ENCODE measurements at regions not wholly inside any gene's neighbourhood (a gene's known extent, or its start where the extent isn't known, plus 50 kb on each side); places are given as distances from the start of the nearest gene placed in this dataset.

DNA sequence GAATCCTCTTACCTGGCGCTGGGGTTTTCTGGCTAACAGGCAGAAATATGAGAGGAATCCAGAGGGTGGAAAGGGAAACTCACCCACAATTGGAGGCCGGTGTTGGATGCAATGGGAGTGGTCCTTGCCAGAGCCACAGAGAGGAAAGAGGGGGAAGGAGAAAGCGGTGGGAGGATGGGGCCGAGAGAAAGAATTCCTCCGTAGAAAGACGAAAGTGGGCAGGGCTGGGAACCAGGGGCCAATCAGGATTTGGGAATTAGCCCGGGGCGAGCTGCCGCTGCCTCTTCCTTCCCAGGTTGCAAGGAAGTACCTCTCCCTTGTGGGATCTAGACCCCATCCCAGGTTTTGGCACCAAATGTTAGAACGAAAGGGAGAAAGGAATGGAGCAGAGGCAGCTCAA, 83.1 kb upstream of the SPIN4 start:
- Histone ChIP-seq H3K36me3 (ENCODE audit: insufficient read depth, low read length) (peaks cover 8% of the 10 kb centered on the region; the same call in 1 of the 2 replicates), H3K4me1 (ENCODE audit: insufficient read depth, low read length) (no peaks in the 10 kb centered on the region), H3K79me2 (ENCODE audit: insufficient read depth, low read length) (no peaks in the 10 kb centered on the region), H4K20me1 (ENCODE audit: insufficient read depth, low read length) (no peaks in the 10 kb centered on the region), H3K9me3 (ENCODE audit: insufficient read depth, low read length, severe bottlenecking) (no peaks in the 10 kb centered on the region), H3K4me2 (ENCODE audit: insufficient read depth, low read length) (no peak overlapping the region), H2AFZ (ENCODE audit: low read depth, low read length) (no peak overlapping the region), H3K9ac (ENCODE audit: low read depth, low read length) (no peak overlapping the region), H3K27me3 (ENCODE audit: insufficient read depth, low read length, poor library complexity) (no peaks in the 10 kb centered on the region), H3K4me3 (ENCODE audit: low read depth in 1 of 2, low read length in 2 of 2) (no peak overlapping the region), H3K27ac (ENCODE audit: low read length) (no peak overlapping the region)
- no peak for ATAC-seq (ENCODE audit: insufficient read depth, low read depth)
- DNase-seq: no peak
- TF ChIP-seq, protein P1, sequence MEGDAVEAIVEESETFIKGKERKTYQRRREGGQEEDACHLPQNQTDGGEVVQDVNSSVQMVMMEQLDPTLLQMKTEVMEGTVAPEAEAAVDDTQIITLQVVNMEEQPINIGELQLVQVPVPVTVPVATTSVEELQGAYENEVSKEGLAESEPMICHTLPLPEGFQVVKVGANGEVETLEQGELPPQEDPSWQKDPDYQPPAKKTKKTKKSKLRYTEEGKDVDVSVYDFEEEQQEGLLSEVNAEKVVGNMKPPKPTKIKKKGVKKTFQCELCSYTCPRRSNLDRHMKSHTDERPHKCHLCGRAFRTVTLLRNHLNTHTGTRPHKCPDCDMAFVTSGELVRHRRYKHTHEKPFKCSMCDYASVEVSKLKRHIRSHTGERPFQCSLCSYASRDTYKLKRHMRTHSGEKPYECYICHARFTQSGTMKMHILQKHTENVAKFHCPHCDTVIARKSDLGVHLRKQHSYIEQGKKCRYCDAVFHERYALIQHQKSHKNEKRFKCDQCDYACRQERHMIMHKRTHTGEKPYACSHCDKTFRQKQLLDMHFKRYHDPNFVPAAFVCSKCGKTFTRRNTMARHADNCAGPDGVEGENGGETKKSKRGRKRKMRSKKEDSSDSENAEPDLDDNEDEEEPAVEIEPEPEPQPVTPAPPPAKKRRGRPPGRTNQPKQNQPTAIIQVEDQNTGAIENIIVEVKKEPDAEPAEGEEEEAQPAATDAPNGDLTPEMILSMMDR (IDR thresholded peaks at IDR 0.05; ENCODE audit: borderline replicate concordance, extremely low read depth, low read length, poor library complexity, severe bottlenecking): no peak
- no peak for TF ChIP-seq EZH2 (IDR thresholded peaks at IDR 0.05; ENCODE audit: borderline replicate concordance, low read depth, low read length, severe bottlenecking)

DNA sequence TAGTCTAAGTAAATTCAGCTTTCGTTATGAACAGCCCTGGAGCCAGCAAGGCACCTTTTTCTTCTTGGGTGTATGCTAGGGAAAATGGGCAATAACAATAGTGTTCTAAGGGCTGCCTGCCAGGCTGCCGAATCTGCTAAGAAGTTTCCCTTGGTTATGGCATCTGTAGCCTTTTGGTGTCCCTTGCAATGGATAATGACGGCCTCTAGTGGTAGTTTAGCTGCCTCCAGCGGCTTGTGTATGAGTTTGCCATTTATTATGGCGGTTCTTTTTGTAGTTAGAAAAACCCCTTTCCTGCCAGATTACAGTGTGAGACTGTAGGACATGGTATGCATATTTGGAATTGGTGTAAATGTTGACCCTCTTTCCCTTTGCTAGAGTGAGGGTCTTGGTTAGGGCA, 78.9 kb upstream of the SPIN4 start:
- DNase-seq: no peak

DNA sequence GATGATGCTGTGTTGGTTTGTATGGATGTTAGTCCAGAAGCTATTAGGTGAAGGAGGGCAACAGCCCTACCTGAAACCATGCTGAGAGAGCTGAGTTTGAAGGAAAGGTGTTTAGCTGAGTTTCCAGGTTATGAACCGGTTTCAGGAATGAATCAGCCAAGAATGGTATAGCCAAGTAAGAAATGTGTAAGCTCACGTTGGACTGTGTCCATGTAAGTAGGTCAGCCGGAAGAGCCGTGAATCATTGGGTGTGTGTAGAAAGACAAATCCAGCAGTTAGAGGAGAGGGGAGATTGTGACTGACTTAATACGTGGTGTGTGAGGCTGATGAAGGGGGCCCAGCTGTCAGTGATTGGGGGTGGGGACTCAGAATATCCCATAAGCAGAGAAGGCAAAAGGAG, 77.2 kb upstream of the SPIN4 start:
- Histone ChIP-seq H4K20me1 (ENCODE audit: insufficient read depth, low read length) (no peaks in the 10 kb centered on the region), H3K36me3 (ENCODE audit: insufficient read depth, low read length) (peaks cover 19% of the 10 kb centered on the region; the same call in 1 of the 2 replicates), H3K4me3 (ENCODE audit: low read depth in 1 of 2, low read length in 2 of 2) (no peak overlapping the region), H2AFZ (ENCODE audit: low read depth, low read length) (no peak overlapping the region), H3K79me2 (ENCODE audit: insufficient read depth, low read length) (no peaks in the 10 kb centered on the region), H3K9ac (ENCODE audit: low read depth, low read length) (no peak overlapping the region), H3K4me1 (ENCODE audit: insufficient read depth, low read length) (no peaks in the 10 kb centered on the region), H3K27ac (ENCODE audit: low read length) (no peak overlapping the region), H3K9me3 (ENCODE audit: insufficient read depth, low read length, severe bottlenecking) (no peaks in the 10 kb centered on the region), H3K4me2 (ENCODE audit: insufficient read depth, low read length) (no peak overlapping the region), H3K27me3 (ENCODE audit: insufficient read depth, low read length, poor library complexity) (no peaks in the 10 kb centered on the region)
- DNase-seq (no peak), ATAC-seq (ENCODE audit: insufficient read depth, low read depth) (no peak)
- TF ChIP-seq, protein P1 (IDR thresholded peaks at IDR 0.05; ENCODE audit: borderline replicate concordance, extremely low read depth, low read length, poor library complexity, severe bottlenecking): no peak
- TF ChIP-seq EZH2 (IDR thresholded peaks at IDR 0.05; ENCODE audit: borderline replicate concordance, low read depth, low read length, severe bottlenecking): no peak

More for the DNA sequence above, 78.9 kb upstream of the SPIN4 start:
- no peak for ATAC-seq (ENCODE audit: insufficient read depth, low read depth)
- Histone ChIP-seq H3K9me3 (ENCODE audit: insufficient read depth, low read length, severe bottlenecking) (no peaks in the 10 kb centered on the region), H3K4me2 (ENCODE audit: insufficient read depth, low read length) (no peak overlapping the region), H3K79me2 (ENCODE audit: insufficient read depth, low read length) (no peaks in the 10 kb centered on the region), H3K4me1 (ENCODE audit: insufficient read depth, low read length) (no peaks in the 10 kb centered on the region), H3K27ac (ENCODE audit: low read length) (no peak overlapping the region), H3K9ac (ENCODE audit: low read depth, low read length) (no peak overlapping the region), H2AFZ (ENCODE audit: low read depth, low read length) (no peak overlapping the region), H3K27me3 (ENCODE audit: insufficient read depth, low read length, poor library complexity) (no peaks in the 10 kb centered on the region), H3K36me3 (ENCODE audit: insufficient read depth, low read length) (peaks cover 19% of the 10 kb centered on the region; the same call in 1 of the 2 replicates), H4K20me1 (ENCODE audit: insufficient read depth, low read length) (no peaks in the 10 kb centered on the region), H3K4me3 (ENCODE audit: low read depth in 1 of 2, low read length in 2 of 2) (no peak overlapping the region)
- TF ChIP-seq, protein P1 (IDR thresholded peaks at IDR 0.05; ENCODE audit: borderline replicate concordance, extremely low read depth, low read length, poor library complexity, severe bottlenecking): no peak
- no peak for TF ChIP-seq EZH2 (IDR thresholded peaks at IDR 0.05; ENCODE audit: borderline replicate concordance, low read depth, low read length, severe bottlenecking)

DNA sequence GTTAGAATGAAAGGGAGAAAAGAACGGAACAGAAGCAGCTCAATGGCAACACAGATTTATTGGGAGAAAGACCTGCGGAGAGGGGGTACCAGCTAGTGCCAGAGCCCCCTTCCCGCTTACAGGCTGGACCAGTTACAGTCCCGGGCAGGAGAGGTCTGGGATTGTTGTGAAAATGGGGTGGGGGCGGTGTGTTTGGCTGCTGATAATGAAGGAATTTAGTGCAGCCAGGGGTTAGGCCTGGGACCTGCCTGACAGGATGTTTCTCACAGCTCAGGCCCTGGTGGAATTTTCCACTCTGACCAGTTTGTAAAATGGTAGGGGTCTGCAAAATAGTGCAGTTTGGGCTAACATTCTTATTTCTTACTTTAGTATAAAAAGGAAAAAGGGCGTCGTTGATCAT, 75.4 kb upstream of the SPIN4 start:
- no peak overlapping the region for H2AFZ ChIP-seq (ENCODE audit: low read depth, low read length)
- H3K4me2 ChIP-seq (ENCODE audit: insufficient read depth, low read length): no peak overlapping the region
- H3K27ac ChIP-seq (ENCODE audit: low read length): no peak overlapping the region
- H3K4me3 ChIP-seq (ENCODE audit: low read depth in 1 of 2, low read length in 2 of 2): no peak overlapping the region
- H3K79me2 ChIP-seq (ENCODE audit: insufficient read depth, low read length): no peaks in the 10 kb centered on the region
- ATAC-seq (ENCODE audit: insufficient read depth, low read depth): no peak
- no peaks in the 10 kb centered on the region for H3K27me3 ChIP-seq (ENCODE audit: insufficient read depth, low read length, poor library complexity)
- peaks cover 19% of the 10 kb centered on the region; the same call in 1 of the 2 replicates for H3K36me3 ChIP-seq (ENCODE audit: insufficient read depth, low read length)
- DNase-seq: no peak
- no peaks in the 10 kb centered on the region for H3K9me3 ChIP-seq (ENCODE audit: insufficient read depth, low read length, severe bottlenecking)
- TF ChIP-seq, protein P1 (IDR thresholded peaks at IDR 0.05; ENCODE audit: borderline replicate concordance, extremely low read depth, low read length, poor library complexity, severe bottlenecking): no peak
- TF ChIP-seq EZH2 (IDR thresholded peaks at IDR 0.05; ENCODE audit: borderline replicate concordance, low read depth, low read length, severe bottlenecking): no peak
- H3K9ac ChIP-seq (ENCODE audit: low read depth, low read length): no peak overlapping the region
- no peaks in the 10 kb centered on the region for H4K20me1 ChIP-seq (ENCODE audit: insufficient read depth, low read length)
- no peaks in the 10 kb centered on the region for H3K4me1 ChIP-seq (ENCODE audit: insufficient read depth, low read length)

Measured in DND-41 (cell line).